Parathyroid adenoma (tissue), 2 donors: ENCODE measurements at regions not wholly inside any gene's neighbourhood (a gene's known extent, or its start where the extent isn't known, plus 50 kb on each side); places are given as distances from the start of the nearest gene placed in this dataset.

ENCODE experiments used
- H2AFZ ChIP-seq: fragments of 300-600 bp; sonication (generic); one replicate; pipeline ENCODE4 v1.7.0; 2017; ENCODE audit warnings: antibody characterized with exemption, mild to moderate bottlenecking
- H3K27ac ChIP-seq: fragments of 300-600 bp; sonication (generic); one replicate; pipeline ENCODE4 v1.7.0; 2017
- H3K27me3 ChIP-seq: fragments of 300-600 bp; sonication (generic); one replicate; pipeline ENCODE4 v1.7.0; 2017; ENCODE audit warnings: low read length; ENCODE audit not compliant: control insufficient read depth, insufficient read depth
- H3K36me3 ChIP-seq: fragments of 300-600 bp; sonication (generic); one replicate; pipeline ENCODE4 v1.7.0; 2017; ENCODE audit warnings: low read length; ENCODE audit not compliant: control insufficient read depth, insufficient read depth
- H3K4me1 ChIP-seq: fragments of 300-600 bp; sonication (generic); one replicate; pipeline ENCODE4 v1.7.0; 2017; ENCODE audit warnings: control low read depth
- H3K4me2 ChIP-seq: fragments of 300-600 bp; sonication (generic); one replicate; pipeline ENCODE4 v1.7.0; 2017; ENCODE audit warnings: low read length
- H3K4me3 ChIP-seq: fragments of 300-600 bp; sonication (generic); one replicate; pipeline ENCODE4 v1.7.0; 2017; ENCODE audit warnings: low read depth, low read length
- H3K79me2 ChIP-seq: fragments of 300-600 bp; sonication (generic); one replicate; pipeline ENCODE4 v1.7.0; 2017; ENCODE audit warnings: control low read depth
- H3K9ac ChIP-seq: fragments of 300-600 bp; sonication (generic); one replicate; pipeline ENCODE4 v1.7.0; 2017; ENCODE audit warnings: mild to moderate bottlenecking
- H3K9me3 ChIP-seq: fragments of 300-600 bp; sonication (generic); one replicate; pipeline ENCODE4 v1.7.0; 2017; ENCODE audit warnings: low read length; ENCODE audit not compliant: control insufficient read depth
- CTCF ChIP-seq: fragments of 300-600 bp; sonication (generic); IDR thresholded peaks from one replicate; pipeline ENCODE4 v1.7.0; 2017; ENCODE audit warnings: antibody characterized with exemption, mild to moderate bottlenecking
- donor health status: primary hyperparathyroidism.

- Histone ChIP-seq H3K9ac (no peak overlapping the region), H3K27ac (no peak overlapping the region), H3K4me3 (no peak overlapping the region), H3K4me2 (no peak overlapping the region), H3K36me3 (no peaks in the 10 kb centered on the region), H2AFZ (no peak overlapping the region), H3K9me3 (no peaks in the 10 kb centered on the region), H3K4me1 (no peaks in the 10 kb centered on the region), H3K79me2 (no peaks in the 10 kb centered on the region), H3K27me3 (no peaks in the 10 kb centered on the region)
- no peak for TF ChIP-seq CTCF
Measured at GRCh38 chr12:59093073-59093772, 172.9 kb upstream of the LRIG3 start.

- no peak overlapping the region for H3K9ac ChIP-seq
- no peaks in the 10 kb centered on the region for H3K36me3 ChIP-seq
- no peaks in the 10 kb centered on the region for H3K79me2 ChIP-seq
- H3K4me3 ChIP-seq, result no peak overlapping the region
- no peak overlapping the region for H3K27ac ChIP-seq
- no peak for TF ChIP-seq CTCF
- no peaks in the 10 kb centered on the region for H3K4me1 ChIP-seq
- no peak overlapping the region for H3K4me2 ChIP-seq
- H2AFZ ChIP-seq, result no peak overlapping the region
- no peaks in the 10 kb centered on the region for H3K9me3 ChIP-seq
- H3K27me3 ChIP-seq, result no peaks in the 10 kb centered on the region
Measured at GRCh38 chr12:59088673-59089072, 168.4 kb upstream of the LRIG3 start.

DNA sequence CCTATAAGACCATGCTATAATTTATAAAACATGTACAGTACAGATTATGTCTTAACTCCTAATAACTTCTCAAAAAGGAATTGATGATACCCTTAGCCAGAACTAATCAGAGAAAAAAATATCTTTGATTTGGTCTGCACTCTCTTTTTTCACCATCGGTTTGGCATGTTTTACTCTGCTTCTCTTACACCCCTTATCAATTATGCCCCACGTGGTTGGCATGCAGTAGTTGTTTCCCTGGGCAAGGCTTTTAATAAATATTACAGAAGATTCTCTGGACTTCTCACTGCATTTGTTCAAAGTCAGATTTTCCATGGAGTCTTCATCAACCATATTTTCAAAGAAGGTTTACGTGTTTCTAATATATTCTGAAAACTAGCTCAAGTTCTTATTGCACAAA, 167.4 kb upstream of the LRIG3 start:
- Histone ChIP-seq H3K27me3 (no peaks in the 10 kb centered on the region), H2AFZ (no peak overlapping the region), H3K9ac (no peak overlapping the region), H3K79me2 (no peaks in the 10 kb centered on the region), H3K4me2 (no peak overlapping the region), H3K36me3 (no peaks in the 10 kb centered on the region), H3K4me3 (no peak overlapping the region), H3K27ac (no peak overlapping the region), H3K4me1 (no peaks in the 10 kb centered on the region), H3K9me3 (no peaks in the 10 kb centered on the region)
- no peak for TF ChIP-seq CTCF

DNA sequence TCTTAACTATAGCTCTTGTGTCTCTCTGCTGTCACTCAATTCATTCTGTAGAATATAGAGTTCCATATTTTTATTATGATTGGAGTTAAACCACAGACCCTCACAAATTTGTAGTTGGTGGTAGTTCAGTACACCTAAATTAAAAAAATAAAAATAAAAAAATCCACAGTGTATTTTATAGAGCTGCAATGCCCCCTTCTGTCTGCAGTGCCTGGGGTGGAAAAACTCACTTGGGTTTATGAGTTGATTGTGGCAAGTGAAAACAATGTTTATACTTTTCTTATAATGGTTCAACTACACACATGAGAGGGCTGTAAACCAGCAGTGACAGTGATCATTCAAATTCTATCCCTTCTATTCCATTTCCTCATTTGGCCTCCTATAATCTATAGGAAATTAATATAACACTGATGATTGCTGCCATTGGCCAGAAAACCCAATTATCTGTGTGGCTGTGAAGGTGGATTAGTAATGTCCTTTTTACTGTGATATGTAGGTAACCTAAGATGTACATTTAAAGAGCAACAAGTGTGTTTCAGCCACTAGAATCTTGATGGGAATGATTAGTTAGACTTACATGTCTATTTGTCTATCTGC, 166.9 kb upstream of the LRIG3 start:
- Histone ChIP-seq H3K9me3 (no peaks in the 10 kb centered on the region), H3K9ac (no peak overlapping the region), H3K27me3 (no peaks in the 10 kb centered on the region), H3K27ac (no peak overlapping the region), H3K4me3 (no peak overlapping the region), H3K4me1 (no peaks in the 10 kb centered on the region), H2AFZ (no peak overlapping the region), H3K79me2 (no peaks in the 10 kb centered on the region), H3K36me3 (no peaks in the 10 kb centered on the region), H3K4me2 (no peak overlapping the region)
- TF ChIP-seq CTCF, result peak; percentile 23

- Histone ChIP-seq H3K79me2 (no peaks in the 10 kb centered on the region), H3K9me3 (no peaks in the 10 kb centered on the region), H3K4me2 (no peak overlapping the region), H3K4me1 (no peaks in the 10 kb centered on the region), H3K36me3 (no peaks in the 10 kb centered on the region), H3K27ac (no peak overlapping the region), H2AFZ (no peak overlapping the region), H3K27me3 (no peaks in the 10 kb centered on the region), H3K4me3 (no peak overlapping the region), H3K9ac (no peak overlapping the region)
- TF ChIP-seq CTCF, result no peak
Measured at GRCh38 chr12:59086126-59086525, 165.8 kb upstream of the LRIG3 start.
